ENCODE measurements at regions not wholly inside any gene's neighbourhood (a gene's known extent, or its start where the extent isn't known, plus 50 kb on each side); places are given as distances from the start of the nearest gene placed in this dataset.
A peak's percentile ranks its signal among the peaks of the same experiment; 100 is the strongest.

DNA sequence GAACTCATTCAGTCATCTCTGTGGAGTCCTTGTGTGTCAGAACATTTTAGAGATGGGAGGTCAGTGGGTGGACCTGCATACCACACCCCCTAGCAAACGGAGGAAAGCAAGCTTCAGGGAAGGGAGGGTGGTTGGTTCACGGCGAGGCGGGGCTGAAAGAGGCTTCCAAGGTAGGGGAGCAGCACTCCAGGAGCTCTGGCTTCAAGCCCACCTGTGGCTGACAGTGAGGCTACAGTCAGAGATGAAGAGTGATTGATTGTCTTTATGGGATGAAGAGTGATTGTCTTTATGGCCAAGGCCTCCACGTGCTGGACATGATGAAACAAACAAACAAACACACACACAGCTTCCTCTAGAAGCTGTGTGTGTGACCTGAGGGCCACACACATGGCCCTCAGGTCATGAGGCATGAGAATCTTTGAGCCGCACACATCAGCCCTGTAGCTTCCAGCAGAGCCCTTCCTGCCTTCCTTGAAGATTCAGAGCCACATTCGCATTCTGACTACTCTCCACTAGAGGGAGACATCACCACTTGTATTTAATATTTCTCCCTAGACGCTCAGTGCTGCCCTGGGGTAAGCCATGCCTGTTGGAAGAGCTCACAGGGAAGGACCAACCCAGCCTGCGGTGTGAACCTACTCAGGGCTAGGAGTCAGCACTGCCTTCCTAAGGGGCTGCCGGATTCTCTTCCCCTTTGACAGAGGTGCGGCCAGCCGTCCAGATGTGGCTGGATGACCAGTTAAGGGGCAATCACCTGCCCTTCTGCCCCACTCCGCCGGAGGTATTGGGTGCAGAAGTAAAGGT lies 54.4 kb upstream of the KCNA1 start:
- DNase-seq (ENCODE audit: low read depth): peak; percentile 72
- in situ Hi-C loops (cut with HindIII; ENCODE audit: low pct_unique_long_range_greater_than_20kb, low sequenced_read_pairs): no loop called here

DNA sequence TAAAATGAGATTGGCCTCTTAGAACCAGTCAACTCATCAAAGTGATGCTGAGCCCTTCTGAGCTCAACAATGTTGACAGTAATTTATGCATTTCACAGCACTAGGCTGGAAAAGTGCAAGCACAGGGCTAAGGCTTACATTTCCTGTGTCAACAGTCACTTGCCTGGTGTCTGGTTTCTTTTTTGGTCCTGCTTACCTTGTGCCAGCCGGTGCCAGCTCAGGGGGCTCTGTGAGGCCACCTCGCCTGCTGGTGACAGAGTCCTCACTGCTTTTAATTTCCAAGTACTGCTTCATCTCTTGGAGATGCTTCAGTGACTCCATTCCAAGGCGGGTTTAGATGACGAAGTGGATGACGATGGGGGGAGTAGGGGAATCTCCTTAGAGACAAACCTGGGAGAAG lies 53.1 kb upstream of the KCNA1 start:
- DNase-seq (ENCODE audit: low read depth): no peak
- in situ Hi-C loops (cut with HindIII; ENCODE audit: low pct_unique_long_range_greater_than_20kb, low sequenced_read_pairs): no loop called here

DNA sequence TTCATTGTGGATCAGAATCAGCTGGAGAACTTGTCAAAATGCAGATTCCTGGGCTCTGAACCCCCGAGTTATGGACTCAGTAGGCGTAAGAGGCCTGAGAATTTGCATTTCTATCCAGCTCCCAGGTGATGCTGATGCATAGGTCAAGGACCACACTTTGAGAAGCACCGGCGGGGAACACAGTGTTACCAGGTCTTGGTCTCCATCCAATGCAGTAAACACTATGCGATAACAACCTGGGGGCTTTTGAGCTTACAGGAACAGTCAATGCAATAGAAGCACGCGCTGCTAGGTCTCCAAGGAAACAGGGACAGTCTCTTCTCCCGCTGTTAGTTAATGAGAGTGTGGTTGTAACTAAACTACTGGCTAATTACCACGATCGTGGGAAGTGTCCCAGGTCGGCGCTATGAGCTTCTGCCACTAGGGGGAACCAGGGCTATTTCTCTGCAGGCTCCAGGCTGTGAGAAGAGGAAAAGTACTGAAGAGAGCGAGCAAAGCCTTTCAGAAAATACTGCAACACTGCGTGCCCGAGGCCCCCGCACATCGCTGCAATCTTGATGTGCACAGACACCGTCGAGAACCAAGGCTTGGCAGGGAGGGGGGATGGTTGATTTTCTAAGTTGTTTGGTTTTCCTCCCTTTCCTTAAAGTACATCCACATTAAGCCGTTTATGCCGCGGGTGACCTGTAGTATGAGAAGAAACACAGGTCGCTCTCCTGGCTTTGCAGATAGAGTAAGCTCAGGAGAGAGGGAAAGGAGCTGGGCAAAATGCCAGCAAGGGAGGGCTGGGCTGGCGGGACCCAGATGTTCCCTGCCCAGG lies 52.0 kb upstream of the KCNA1 start:
- DNase-seq (ENCODE audit: low read depth): peak; percentile 61
- in situ Hi-C loops (cut with HindIII; ENCODE audit: low pct_unique_long_range_greater_than_20kb, low sequenced_read_pairs): no loop called here

DNA sequence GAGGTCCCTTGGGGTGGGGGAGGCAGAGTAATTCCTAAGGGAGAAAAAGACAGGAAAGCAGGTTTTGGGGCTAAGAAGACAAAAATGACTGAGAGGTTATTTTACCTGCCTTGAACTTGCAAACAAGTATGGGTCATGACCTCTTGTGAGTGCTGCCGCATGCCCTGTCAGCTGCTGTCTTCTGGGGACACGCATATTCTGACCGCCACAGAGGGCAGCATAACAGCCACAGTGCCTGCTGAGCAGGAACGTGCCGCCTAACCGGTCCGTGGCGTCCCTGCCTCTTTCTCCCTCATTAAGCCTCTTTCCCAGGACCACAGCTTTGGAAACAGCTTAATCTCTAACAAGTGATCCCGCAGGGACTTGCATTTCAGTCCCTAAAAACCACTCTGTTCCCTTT lies 51.3 kb upstream of the KCNA1 start:
- DNase-seq (ENCODE audit: low read depth): no peak
- in situ Hi-C loops (cut with HindIII; ENCODE audit: low pct_unique_long_range_greater_than_20kb, low sequenced_read_pairs): no loop called here

DNA sequence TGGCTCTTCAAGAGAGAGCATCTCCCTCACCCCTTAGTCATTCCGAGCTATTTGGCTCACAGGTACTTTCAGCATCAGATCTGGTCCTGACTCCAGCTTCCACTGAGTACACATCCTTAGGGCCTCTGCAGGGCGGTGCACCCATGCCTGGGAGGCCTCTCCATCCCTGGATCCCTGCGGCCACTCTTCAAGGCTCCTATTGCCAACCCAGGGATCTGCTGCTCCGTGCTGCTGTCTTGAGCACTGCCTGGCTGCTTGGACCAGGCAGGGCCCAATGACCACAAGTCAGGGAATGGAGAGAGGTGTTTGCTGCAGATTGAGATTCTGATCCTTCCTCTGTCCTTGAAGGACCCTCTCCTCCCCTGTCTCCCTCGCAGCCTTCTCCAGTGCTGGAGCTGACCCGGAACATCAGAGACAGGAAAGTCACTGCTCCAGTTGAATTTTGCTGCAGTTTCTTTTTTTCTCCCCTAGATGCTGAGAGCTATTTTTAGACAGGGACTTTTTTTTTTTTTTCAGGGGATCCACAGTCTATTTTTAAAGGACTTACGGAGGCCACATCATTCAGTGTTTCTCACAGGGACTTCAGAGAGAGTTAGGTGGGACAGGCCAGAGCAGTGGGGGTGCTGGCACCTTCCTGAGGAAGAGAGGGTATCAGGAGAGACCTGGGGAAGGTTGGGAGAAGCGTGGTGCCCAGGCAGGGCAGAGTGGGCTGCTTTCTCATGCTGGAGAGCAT lies 50.1 kb upstream of the KCNA1 start:
- DNase-seq (ENCODE audit: low read depth): no peak
- in situ Hi-C loops (cut with HindIII; ENCODE audit: low pct_unique_long_range_greater_than_20kb, low sequenced_read_pairs): no loop called here

All from Caki2 (cell line).